Keratinocyte (primary cell): ENCODE measurements at regions not wholly inside any gene's neighbourhood (a gene's known extent, or its start where the extent isn't known, plus 50 kb on each side); places are given as distances from the start of the nearest gene placed in this dataset.

Experiments
- DNase-seq: peaks from one replicate; pipeline ENCODE4 v3.0.0-alpha.2; 2011; ENCODE audit warnings: low read depth, missing footprints, low spot score
- FAIRE-seq: peaks from 2 replicates; lab custom pipeline; 2011; peaks lifted over from hg19 to GRCh38; lab: Jason Lieb, UNC
- H2AFZ ChIP-seq: 2 replicates; pipeline ENCODE4 v1.6.0; 2012; ENCODE audit warnings: low read length, control low read depth, inconsistent platforms; ENCODE audit not compliant: control insufficient read depth
- H3K27ac ChIP-seq: 2 replicates; pipeline ENCODE4 v1.5.1; 2011; ENCODE audit warnings: low read length; ENCODE audit not compliant: control insufficient read depth, insufficient read depth
- H3K27me3 ChIP-seq: 3 replicates; pipeline ENCODE4 v1.6.0; 2011; ENCODE audit warnings: low read length; ENCODE audit not compliant: control insufficient read depth, insufficient read depth; ENCODE audit errors: extremely low read depth
- H3K36me3 ChIP-seq, 2 experiments: 2 replicates in 1 of 2; 3 replicates in 1 of 2; pipeline ENCODE4 v1.5.1; 2011; ENCODE audit warnings: low read length in 2 of 2, mild to moderate bottlenecking in 1 of 2; ENCODE audit not compliant: control insufficient read depth in 2 of 2, insufficient read depth in 2 of 2; ENCODE audit errors: extremely low read depth in 1 of 2
- H3K4me1 ChIP-seq: 3 replicates; pipeline ENCODE4 v1.5.1; 2011; ENCODE audit warnings: low read length; ENCODE audit not compliant: control insufficient read depth, insufficient read depth; ENCODE audit errors: extremely low read depth
- H3K4me2 ChIP-seq: 3 replicates; pipeline ENCODE4 v1.6.0; 2011; ENCODE audit warnings: low read depth, low read length; ENCODE audit not compliant: control insufficient read depth, insufficient read depth; ENCODE audit errors: extremely low read depth
- H3K4me3 ChIP-seq, 3 experiments: fragments of 200-600 bp in 1 of 3; sonication (generic) in 1 of 3; 2 replicates in 2 of 3; 3 replicates in 1 of 3; pipeline ENCODE4 v1.5.1; 2011 to 2016; ENCODE audit warnings: low read length in 3 of 3, mild to moderate bottlenecking in 3 of 3, control low read depth in 2 of 3, inconsistent platforms in 1 of 3, low read depth in 1 of 3, mixed read lengths in 1 of 3, mixed run types in 1 of 3, moderate library complexity in 1 of 3; ENCODE audit not compliant: control insufficient read depth in 2 of 3, insufficient read depth in 2 of 3; ENCODE audit errors: extremely low read depth in 1 of 3
- H3K79me2 ChIP-seq: 2 replicates; pipeline ENCODE4 v1.6.0; 2012; ENCODE audit warnings: low read length; ENCODE audit not compliant: control insufficient read depth, insufficient read depth
- H3K9ac ChIP-seq: 3 replicates; pipeline ENCODE4 v1.6.0; 2011; ENCODE audit warnings: low read length; ENCODE audit not compliant: control insufficient read depth, insufficient read depth; ENCODE audit errors: extremely low read depth
- H3K9me1 ChIP-seq: 3 replicates; pipeline ENCODE4 v1.6.0; 2011; ENCODE audit warnings: low read length; ENCODE audit not compliant: control insufficient read depth, insufficient read depth; ENCODE audit errors: extremely low read depth
- H3K9me3 ChIP-seq: 2 replicates; pipeline ENCODE4 v1.5.1; 2012; ENCODE audit warnings: low read depth, low read length; ENCODE audit not compliant: control insufficient read depth
- H4K20me1 ChIP-seq: 3 replicates; pipeline ENCODE4 v1.6.0; 2011; ENCODE audit warnings: low read length; ENCODE audit not compliant: control insufficient read depth, insufficient read depth; ENCODE audit errors: extremely low read depth
- EZH2 ChIP-seq: IDR thresholded peaks from one replicate; pipeline ENCODE4 v1.6.1; 2012; ENCODE audit warnings: inconsistent platforms, mild to moderate bottlenecking, low read length, moderate library complexity
- dilution Hi-C: fragments of 300-500 bp; cut with MboI; formaldehyde crosslinking; loops from one replicate; pipeline ENCODE4 v1.7.0; 2020; ENCODE audit warnings: low sequenced_read_pairs; ENCODE audit not compliant: extremely low pct_ligation_motif_present
- TF ChIP-seq, protein P1 (sequence below), 3 experiments: IDR thresholded peaks in 1 of 3; conservative IDR thresholded peaks in 1 of 3; optimal IDR thresholded peaks in 1 of 3; 2 replicates in 2 of 3; 3 replicates in 1 of 3; pipeline versions ENCODE3 to v1.5.1; 2011; ENCODE audit warnings: low read length in 3 of 3, mild to moderate bottlenecking in 3 of 3, moderate library complexity in 2 of 3, control low read depth in 1 of 3, inconsistent platforms in 1 of 3; ENCODE audit not compliant: insufficient read depth in 2 of 3; ENCODE audit errors: extremely low read depth in 1 of 3

DNA sequence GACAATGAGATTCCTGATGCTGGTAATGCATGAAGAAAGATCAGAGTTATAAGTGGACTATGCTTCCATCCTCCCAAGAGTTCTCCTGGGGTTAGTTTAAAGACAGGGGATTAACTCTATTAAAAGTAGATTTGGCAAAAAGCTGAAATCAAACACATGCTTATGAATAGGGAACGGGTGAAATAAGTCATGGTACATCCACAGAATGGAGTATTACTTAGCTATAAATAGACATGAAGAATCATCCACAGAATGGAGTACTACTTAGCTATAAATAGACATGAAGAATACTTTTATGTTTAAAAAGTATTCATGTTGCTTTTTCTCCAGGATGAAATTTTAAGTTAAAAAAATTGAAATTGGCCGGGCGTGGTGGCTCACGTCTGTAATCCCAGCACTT lies 596.4 kb upstream of the B3GAT1 start:
- Histone ChIP-seq H3K9me1 (no peaks in the 10 kb centered on the region), H3K36me3 (no peaks in the 10 kb centered on the region), H3K9me3 (no peaks in the 10 kb centered on the region), H3K4me3 (no peak overlapping the region), H4K20me1 (no peaks in the 10 kb centered on the region), H3K9ac (no peak overlapping the region), H3K27me3 (no peaks in the 10 kb centered on the region), H3K27ac (no peak overlapping the region), H3K4me1 (no peaks in the 10 kb centered on the region), H3K4me2 (no peak overlapping the region), H2AFZ (no peak overlapping the region), H3K79me2 (no peaks in the 10 kb centered on the region)
- dilution Hi-C loops = no loop called here
- DNase-seq = no peak
- no peak for FAIRE-seq
- TF ChIP-seq, protein P1, sequence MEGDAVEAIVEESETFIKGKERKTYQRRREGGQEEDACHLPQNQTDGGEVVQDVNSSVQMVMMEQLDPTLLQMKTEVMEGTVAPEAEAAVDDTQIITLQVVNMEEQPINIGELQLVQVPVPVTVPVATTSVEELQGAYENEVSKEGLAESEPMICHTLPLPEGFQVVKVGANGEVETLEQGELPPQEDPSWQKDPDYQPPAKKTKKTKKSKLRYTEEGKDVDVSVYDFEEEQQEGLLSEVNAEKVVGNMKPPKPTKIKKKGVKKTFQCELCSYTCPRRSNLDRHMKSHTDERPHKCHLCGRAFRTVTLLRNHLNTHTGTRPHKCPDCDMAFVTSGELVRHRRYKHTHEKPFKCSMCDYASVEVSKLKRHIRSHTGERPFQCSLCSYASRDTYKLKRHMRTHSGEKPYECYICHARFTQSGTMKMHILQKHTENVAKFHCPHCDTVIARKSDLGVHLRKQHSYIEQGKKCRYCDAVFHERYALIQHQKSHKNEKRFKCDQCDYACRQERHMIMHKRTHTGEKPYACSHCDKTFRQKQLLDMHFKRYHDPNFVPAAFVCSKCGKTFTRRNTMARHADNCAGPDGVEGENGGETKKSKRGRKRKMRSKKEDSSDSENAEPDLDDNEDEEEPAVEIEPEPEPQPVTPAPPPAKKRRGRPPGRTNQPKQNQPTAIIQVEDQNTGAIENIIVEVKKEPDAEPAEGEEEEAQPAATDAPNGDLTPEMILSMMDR (optimal IDR thresholded peaks at IDR 0.05 in 1 of 3, IDR thresholded peaks at IDR 0.05 in 1 of 3, conservative IDR thresholded peaks at IDR 0.05 in 1 of 3; ENCODE audit: extremely low read depth in 1 of 3, insufficient read depth in 2 of 3, low read length in 3 of 3) = no peak
- no peak for TF ChIP-seq EZH2

DNA sequence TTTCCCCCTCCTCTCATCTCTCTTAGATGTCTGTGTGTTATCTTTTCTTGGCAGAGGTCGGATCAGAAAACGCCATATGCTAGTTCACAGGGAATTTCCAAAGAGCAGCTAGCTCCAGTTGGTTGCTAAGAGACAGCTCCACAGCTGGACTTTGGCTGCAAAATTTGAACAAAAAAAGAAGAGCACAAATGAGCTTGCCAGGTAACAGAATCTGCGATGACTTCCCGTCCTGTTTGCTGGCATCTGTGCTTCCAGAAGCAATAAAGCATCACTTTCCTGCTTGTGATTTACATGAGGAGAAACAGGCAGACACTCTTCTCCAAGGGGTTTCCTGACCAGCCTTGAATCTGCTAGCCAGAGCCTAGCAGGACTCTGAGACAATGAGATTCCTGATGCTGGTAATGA lies 596.0 kb upstream of the B3GAT1 start:
- H2AFZ ChIP-seq = no peak overlapping the region
- H3K4me1 ChIP-seq = no peaks in the 10 kb centered on the region
- H4K20me1 ChIP-seq = no peaks in the 10 kb centered on the region
- DNase-seq = no peak
- no peak for FAIRE-seq
- dilution Hi-C loops = no loop called here
- no peaks in the 10 kb centered on the region for H3K9me1 ChIP-seq
- no peak overlapping the region for H3K27ac ChIP-seq
- TF ChIP-seq EZH2 = no peak
- TF ChIP-seq, protein P1 (optimal IDR thresholded peaks at IDR 0.05 in 1 of 3, IDR thresholded peaks at IDR 0.05 in 1 of 3, conservative IDR thresholded peaks at IDR 0.05 in 1 of 3; ENCODE audit: extremely low read depth in 1 of 3, insufficient read depth in 2 of 3, low read length in 3 of 3) = no peak
- H3K27me3 ChIP-seq = no peaks in the 10 kb centered on the region
- H3K9ac ChIP-seq = no peak overlapping the region
- H3K79me2 ChIP-seq = no peaks in the 10 kb centered on the region
- no peak overlapping the region for H3K4me2 ChIP-seq
- H3K9me3 ChIP-seq = no peaks in the 10 kb centered on the region
- no peaks in the 10 kb centered on the region for H3K36me3 ChIP-seq
- H3K4me3 ChIP-seq = no peak overlapping the region
